H9 (cell line): ENCODE measurements at regions not wholly inside any gene's neighbourhood (a gene's known extent, or its start where the extent isn't known, plus 50 kb on each side); places are given as distances from the start of the nearest gene placed in this dataset.

Source experiments
- DNase-seq: peaks from one replicate; pipeline ENCODE4 v3.0.0-alpha.2; 2017
- H2AFZ ChIP-seq: one replicate; pipeline ENCODE4 v1.6.1; 2013; ENCODE audit warnings: mild to moderate bottlenecking, low read length, control low read depth, moderate library complexity
- H2AK5ac ChIP-seq: 2 replicates; pipeline ENCODE4 v1.6.1; 2013; ENCODE audit warnings: low read length, control low read depth, mixed read lengths; ENCODE audit not compliant: insufficient read length
- H2BK120ac ChIP-seq: one replicate; pipeline ENCODE4 v1.6.1; 2013; ENCODE audit warnings: low read depth, mild to moderate bottlenecking, low read length, control low read depth, inconsistent platforms; ENCODE audit not compliant: poor library complexity, severe bottlenecking
- H2BK12ac ChIP-seq: 2 replicates; pipeline ENCODE4 v1.6.1; 2013; ENCODE audit warnings: low read length, control low read depth, mixed read lengths, low read depth; ENCODE audit not compliant: insufficient read length
- H2BK15ac ChIP-seq: 2 replicates; pipeline ENCODE4 v1.6.1; 2013; ENCODE audit warnings: low read depth, low read length, control low read depth
- H2BK20ac ChIP-seq: one replicate; pipeline ENCODE4 v1.6.1; 2013; ENCODE audit warnings: low read depth, mild to moderate bottlenecking, low read length, control low read depth, inconsistent platforms; ENCODE audit not compliant: poor library complexity, severe bottlenecking
- H2BK5ac ChIP-seq: 2 replicates; pipeline ENCODE4 v1.6.1; 2013; ENCODE audit warnings: low read length, control low read depth, mixed read lengths; ENCODE audit not compliant: insufficient read length
- H3K14ac ChIP-seq: 2 replicates; pipeline ENCODE4 v1.6.1; 2013; ENCODE audit warnings: low read length, control low read depth; ENCODE audit not compliant: insufficient read depth
- H3K18ac ChIP-seq: 2 replicates; pipeline ENCODE4 v1.6.1; 2013; ENCODE audit warnings: low read depth, mild to moderate bottlenecking, mixed read lengths, low read length, control low read depth; ENCODE audit not compliant: insufficient read length
- H3K23ac ChIP-seq: 2 replicates; pipeline ENCODE4 v1.6.1; 2013; ENCODE audit warnings: low read length, control low read depth, mixed read lengths, low read depth; ENCODE audit not compliant: insufficient read length
- H3K23me2 ChIP-seq: 2 replicates; pipeline ENCODE4 v1.6.1; 2013; ENCODE audit warnings: low read depth, mild to moderate bottlenecking, mixed read lengths, low read length, control low read depth; ENCODE audit not compliant: insufficient read length, poor library complexity, severe bottlenecking
- H3K27ac ChIP-seq: 2 replicates; pipeline ENCODE4 v1.5.1; 2013; ENCODE audit warnings: low read length, control low read depth, mixed read lengths, low read depth; ENCODE audit not compliant: insufficient read length
- H3K27me3 ChIP-seq: 2 replicates; pipeline ENCODE4 v1.6.1; 2013; ENCODE audit warnings: low read length, control low read depth, inconsistent platforms; ENCODE audit not compliant: insufficient read depth
- H3K4ac ChIP-seq: 2 replicates; pipeline ENCODE4 v1.6.1; 2013; ENCODE audit warnings: low read depth, mild to moderate bottlenecking, control low read depth, inconsistent platforms, low read length, moderate library complexity
- H3K4me1 ChIP-seq: 2 replicates; pipeline ENCODE4 v1.6.1; 2013; ENCODE audit warnings: low read length, control low read depth, inconsistent platforms; ENCODE audit not compliant: insufficient read depth
- H3K4me2 ChIP-seq: 2 replicates; pipeline ENCODE4 v1.6.1; 2013; ENCODE audit warnings: low read length, control low read depth, mixed read lengths; ENCODE audit not compliant: insufficient read length, insufficient read depth
- H3K56ac ChIP-seq: 2 replicates; pipeline ENCODE4 v1.6.1; 2013; ENCODE audit warnings: low read depth, mild to moderate bottlenecking, mixed read lengths, low read length, control low read depth; ENCODE audit not compliant: insufficient read length
- H3K79me1 ChIP-seq: 2 replicates; pipeline ENCODE4 v1.6.1; 2013; ENCODE audit warnings: low read depth, mild to moderate bottlenecking, moderate library complexity, low read length, control low read depth, inconsistent platforms; ENCODE audit not compliant: insufficient read depth, poor library complexity, severe bottlenecking
- H3K79me2 ChIP-seq: 2 replicates; pipeline ENCODE4 v1.6.1; 2013; ENCODE audit warnings: low read length, control low read depth, inconsistent platforms; ENCODE audit not compliant: insufficient read depth
- H3K9ac ChIP-seq: 2 replicates; pipeline ENCODE4 v1.6.1; 2013; ENCODE audit warnings: low read length, control low read depth, mixed read lengths; ENCODE audit not compliant: insufficient read length; ENCODE audit errors: extremely low read depth
- H3K9me3 ChIP-seq: one replicate; pipeline ENCODE4 v1.6.1; 2013; ENCODE audit warnings: low read depth, low read length, inconsistent platforms; ENCODE audit not compliant: control insufficient read depth
- H3T11ph ChIP-seq: one replicate; pipeline ENCODE4 v1.6.1; 2013; ENCODE audit warnings: mild to moderate bottlenecking, low read length, control low read depth, inconsistent platforms
- H4K20me1 ChIP-seq: one replicate; pipeline ENCODE4 v1.6.1; 2013; ENCODE audit not compliant: control insufficient read depth, insufficient read length, insufficient read depth
- H4K5ac ChIP-seq: 2 replicates; pipeline ENCODE4 v1.6.1; 2013; ENCODE audit warnings: low read depth, mild to moderate bottlenecking, mixed read lengths, low read length, control low read depth; ENCODE audit not compliant: insufficient read length
- H4K8ac ChIP-seq: replicated peaks from 2 replicates; pipeline ENCODE4 v1.6.1; 2013; ENCODE audit warnings: low read length, control low read depth, mixed read lengths, low read depth; ENCODE audit not compliant: insufficient read length
- H4K91ac ChIP-seq: 2 replicates; pipeline ENCODE4 v1.6.1; 2013; ENCODE audit warnings: low read depth, mild to moderate bottlenecking, moderate library complexity, mixed read lengths, low read length, control low read depth; ENCODE audit not compliant: insufficient read length
- H3K27ac Mint-ChIP-seq, 3 experiments: 2 replicates in 2 of 3; 3 replicates in 1 of 3; pipeline ENCODE4 v1.8.0; 2020 to 2021; ENCODE audit warnings: mixed read lengths in 3 of 3, mild to moderate bottlenecking in 1 of 3, moderate library complexity in 1 of 3
- H3K27me3 Mint-ChIP-seq: 2 replicates; pipeline ENCODE4 v1.8.0; 2021; ENCODE audit warnings: low read depth, mild to moderate bottlenecking, moderate library complexity, mixed read lengths
- H3K36me3 Mint-ChIP-seq, 3 experiments: 2 replicates in 2 of 3; 3 replicates in 1 of 3; pipeline ENCODE4 v1.8.0; 2020 to 2021; ENCODE audit warnings: low read depth in 3 of 3, mixed read lengths in 3 of 3; ENCODE audit not compliant: insufficient read depth in 1 of 3
- H3K4me1 Mint-ChIP-seq, 2 experiments: 2 replicates each; pipeline ENCODE4 v1.8.0; 2020; ENCODE audit warnings: mixed read lengths in 2 of 2
- H3K4me3 Mint-ChIP-seq, 2 experiments: 2 replicates in 1 of 2; 3 replicates in 1 of 2; pipeline ENCODE4 v1.8.0; 2020 to 2021; ENCODE audit warnings: mild to moderate bottlenecking in 2 of 2, mixed read lengths in 2 of 2, moderate library complexity in 1 of 2
- H3K9me3 Mint-ChIP-seq, 2 experiments: 2 replicates in 1 of 2; 3 replicates in 1 of 2; pipeline ENCODE4 v1.8.0; 2020; ENCODE audit warnings: mild to moderate bottlenecking in 2 of 2, mixed read lengths in 2 of 2, moderate library complexity in 1 of 2
- WGBS: extraction: QIAGEN DNeasy Blood & Tissue Kit; methylation state at CpG from one replicate; pipeline ENCODE4 v1.1.7; 2013; ENCODE audit warnings: missing lambda C conversion rate, low lambda C conversion rate, mixed read lengths; ENCODE audit not compliant: insufficient read length; ENCODE audit errors: extremely low coverage; 5-methylcytosine and 5-hydroxymethylcytosine counted together
- TF ChIP-seq, protein P1 (sequence below): fragments of 200-600 bp; sonication (generic); conservative IDR thresholded peaks from 3 replicates; pipeline ENCODE4 v1.8.0; 2021; ENCODE audit warnings: antibody characterized with exemption, mild to moderate bottlenecking

DNA sequence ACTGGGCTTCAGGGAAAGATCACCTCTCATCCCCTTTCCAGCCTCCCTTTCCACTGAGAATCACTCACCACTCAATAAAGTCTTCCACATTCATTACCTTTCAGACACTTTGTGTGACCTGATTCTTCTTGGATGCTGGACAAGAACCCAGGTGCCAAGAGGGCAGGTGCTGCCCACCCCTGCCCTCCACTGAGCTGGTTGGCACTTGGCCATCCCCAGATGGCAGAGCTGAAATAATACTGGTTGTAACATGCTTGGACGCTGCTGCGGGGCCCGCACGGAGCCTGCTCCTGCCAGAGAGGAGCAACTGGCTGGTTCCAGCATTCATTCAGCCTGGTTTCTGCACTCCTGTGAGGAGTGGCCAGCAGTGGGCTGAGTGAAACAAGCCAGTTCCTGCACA lies 386.7 kb upstream of the CCDC196 start:
- no peak overlapping the region for H2BK120ac ChIP-seq
- no peak overlapping the region for H2BK20ac ChIP-seq
- no peak overlapping the region for H3K4me2 ChIP-seq
- no peak overlapping the region for H4K91ac ChIP-seq
- H3K23ac ChIP-seq: no peak overlapping the region
- Mint-ChIP-seq H3K36me3 (peaks cover 0 to 5% (median 0%) of the 10 kb centered on the region in 3 experiments; a peak in 1 of 7 replicates), H3K4me3 (no peak overlapping the region), H3K27ac (no peak overlapping the region), H3K9me3 (peaks cover 0 to 2% of the 10 kb centered on the region in 2 experiments; a peak in 1 of 5 replicates), H3K27me3 (peaks cover under 1% of the 10 kb centered on the region; the same call in 1 of the 2 replicates), H3K4me1 (peaks cover 24 to 25% of the 10 kb centered on the region in 2 experiments)
- no peak overlapping the region for H3K18ac ChIP-seq
- H3K23me2 ChIP-seq: peaks cover 1% of the 10 kb centered on the region
- no peak overlapping the region for H3T11ph ChIP-seq
- no peaks in the 10 kb centered on the region for H3K79me2 ChIP-seq
- no peaks in the 10 kb centered on the region for H3K27me3 ChIP-seq
- H3K4ac ChIP-seq: no peak overlapping the region
- no peak overlapping the region for H4K5ac ChIP-seq
- H2BK12ac ChIP-seq: no peak overlapping the region
- no peak overlapping the region for H2BK5ac ChIP-seq
- no peak overlapping the region for H3K14ac ChIP-seq
- H2AK5ac ChIP-seq: no peak overlapping the region
- H3K27ac ChIP-seq: no peak overlapping the region
- DNase-seq: no peak
- WGBS: no CpG with 5 or more reads among the region's 4 CpGs
- no peaks in the 10 kb centered on the region for H4K20me1 ChIP-seq
- TF ChIP-seq, protein P1, sequence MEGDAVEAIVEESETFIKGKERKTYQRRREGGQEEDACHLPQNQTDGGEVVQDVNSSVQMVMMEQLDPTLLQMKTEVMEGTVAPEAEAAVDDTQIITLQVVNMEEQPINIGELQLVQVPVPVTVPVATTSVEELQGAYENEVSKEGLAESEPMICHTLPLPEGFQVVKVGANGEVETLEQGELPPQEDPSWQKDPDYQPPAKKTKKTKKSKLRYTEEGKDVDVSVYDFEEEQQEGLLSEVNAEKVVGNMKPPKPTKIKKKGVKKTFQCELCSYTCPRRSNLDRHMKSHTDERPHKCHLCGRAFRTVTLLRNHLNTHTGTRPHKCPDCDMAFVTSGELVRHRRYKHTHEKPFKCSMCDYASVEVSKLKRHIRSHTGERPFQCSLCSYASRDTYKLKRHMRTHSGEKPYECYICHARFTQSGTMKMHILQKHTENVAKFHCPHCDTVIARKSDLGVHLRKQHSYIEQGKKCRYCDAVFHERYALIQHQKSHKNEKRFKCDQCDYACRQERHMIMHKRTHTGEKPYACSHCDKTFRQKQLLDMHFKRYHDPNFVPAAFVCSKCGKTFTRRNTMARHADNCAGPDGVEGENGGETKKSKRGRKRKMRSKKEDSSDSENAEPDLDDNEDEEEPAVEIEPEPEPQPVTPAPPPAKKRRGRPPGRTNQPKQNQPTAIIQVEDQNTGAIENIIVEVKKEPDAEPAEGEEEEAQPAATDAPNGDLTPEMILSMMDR: no peak
- no peak overlapping the region for H3K9ac ChIP-seq
- no peak overlapping the region for H2AFZ ChIP-seq
- H3K79me1 ChIP-seq: no peaks in the 10 kb centered on the region
- no peaks in the 10 kb centered on the region for H3K9me3 ChIP-seq
- H3K4me1 ChIP-seq: peaks cover 3% of the 10 kb centered on the region; the same call in 1 of the 2 replicates
- no peak overlapping the region for H2BK15ac ChIP-seq
- no peak overlapping the region for H3K56ac ChIP-seq
- H4K8ac ChIP-seq: no peak overlapping the region
